ENCODE measurements at regions not wholly inside any gene's neighbourhood (a gene's known extent, or its start where the extent isn't known, plus 50 kb on each side); places are given as distances from the start of the nearest gene placed in this dataset.

DNA sequence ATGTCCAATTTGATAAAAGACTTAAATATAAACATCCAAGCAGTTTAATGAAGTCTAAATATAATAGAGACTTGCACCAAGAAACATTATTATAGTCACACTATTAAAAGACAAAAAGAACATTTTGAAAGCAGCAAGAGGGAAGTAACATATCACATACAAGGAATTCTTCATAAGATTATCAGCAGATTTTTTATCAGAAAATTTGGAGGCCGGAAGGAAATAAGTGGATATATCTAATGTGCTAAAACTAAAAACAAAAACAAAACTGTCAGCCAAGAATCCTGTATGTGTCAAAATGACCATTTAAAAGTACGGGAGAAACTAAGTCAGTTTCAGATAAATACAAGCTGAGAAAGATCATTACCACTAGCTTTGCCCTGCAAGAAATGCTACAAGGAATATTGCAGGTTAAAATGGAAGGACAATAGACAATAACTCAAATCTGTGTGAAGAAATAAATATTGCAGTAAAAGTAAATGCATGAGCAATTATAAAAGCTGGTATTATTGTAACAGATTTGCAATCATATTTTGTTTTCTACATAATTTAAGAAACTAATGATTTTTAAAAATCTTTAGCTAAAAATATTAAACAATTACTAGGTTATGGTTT is 1665.9 kb upstream of the PCDH20 start:
- Histone ChIP-seq H3K4me3 (replicated peaks in 1 of 3) (no peak overlapping the region), H3K4me1 (no peaks in the 10 kb centered on the region), H3K27ac (no peak overlapping the region), H3K9me3 (no peaks in the 10 kb centered on the region), H3K27me3 (no peaks in the 10 kb centered on the region), H3K36me3 (no peaks in the 10 kb centered on the region)
- TF ChIP-seq POLR2A (IDR thresholded peaks at IDR 0.05), result no peak
- TF ChIP-seq, protein P1, sequence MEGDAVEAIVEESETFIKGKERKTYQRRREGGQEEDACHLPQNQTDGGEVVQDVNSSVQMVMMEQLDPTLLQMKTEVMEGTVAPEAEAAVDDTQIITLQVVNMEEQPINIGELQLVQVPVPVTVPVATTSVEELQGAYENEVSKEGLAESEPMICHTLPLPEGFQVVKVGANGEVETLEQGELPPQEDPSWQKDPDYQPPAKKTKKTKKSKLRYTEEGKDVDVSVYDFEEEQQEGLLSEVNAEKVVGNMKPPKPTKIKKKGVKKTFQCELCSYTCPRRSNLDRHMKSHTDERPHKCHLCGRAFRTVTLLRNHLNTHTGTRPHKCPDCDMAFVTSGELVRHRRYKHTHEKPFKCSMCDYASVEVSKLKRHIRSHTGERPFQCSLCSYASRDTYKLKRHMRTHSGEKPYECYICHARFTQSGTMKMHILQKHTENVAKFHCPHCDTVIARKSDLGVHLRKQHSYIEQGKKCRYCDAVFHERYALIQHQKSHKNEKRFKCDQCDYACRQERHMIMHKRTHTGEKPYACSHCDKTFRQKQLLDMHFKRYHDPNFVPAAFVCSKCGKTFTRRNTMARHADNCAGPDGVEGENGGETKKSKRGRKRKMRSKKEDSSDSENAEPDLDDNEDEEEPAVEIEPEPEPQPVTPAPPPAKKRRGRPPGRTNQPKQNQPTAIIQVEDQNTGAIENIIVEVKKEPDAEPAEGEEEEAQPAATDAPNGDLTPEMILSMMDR (IDR thresholded peaks at IDR 0.05), result no peak
- no peak for DNase-seq
- 92 to 94% methylated on average over 2 of the region's 2 CpGs for WGBS, 2 donors
- intact Hi-C loops (cut with DNase I), result no loop called here

DNA sequence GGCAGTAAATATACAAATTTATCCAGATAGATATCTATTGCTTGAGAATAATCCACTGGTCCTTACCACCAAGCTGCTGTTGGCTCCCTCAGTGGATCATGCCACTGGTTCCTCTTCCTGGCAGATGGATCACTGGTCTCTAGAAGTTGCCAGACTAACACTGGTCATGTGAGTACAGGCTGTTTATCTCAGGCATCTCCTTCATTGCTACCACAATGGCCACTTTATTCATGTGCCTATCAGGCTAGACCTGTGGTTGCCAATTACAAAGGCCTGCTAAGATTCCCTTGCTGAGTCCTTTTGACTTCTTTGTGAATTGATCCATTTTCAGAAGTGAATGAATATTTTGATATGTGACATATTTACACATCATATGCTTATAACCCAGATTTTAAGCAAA is 1659.5 kb upstream of the PCDH20 start:
- TF ChIP-seq, protein P1 (IDR thresholded peaks at IDR 0.05), result no peak
- no peak for TF ChIP-seq POLR2A (IDR thresholded peaks at IDR 0.05)
- no peaks in the 10 kb centered on the region for H3K36me3 ChIP-seq
- H3K27ac ChIP-seq, result no peak overlapping the region
- no peaks in the 10 kb centered on the region for H3K27me3 ChIP-seq
- H3K9me3 ChIP-seq, result no peaks in the 10 kb centered on the region
- intact Hi-C loops (cut with DNase I), result no loop called here
- no peak overlapping the region for H3K4me3 ChIP-seq (replicated peaks in 1 of 3)
- H3K4me1 ChIP-seq, result no peaks in the 10 kb centered on the region
- DNase-seq, result no peak

DNA sequence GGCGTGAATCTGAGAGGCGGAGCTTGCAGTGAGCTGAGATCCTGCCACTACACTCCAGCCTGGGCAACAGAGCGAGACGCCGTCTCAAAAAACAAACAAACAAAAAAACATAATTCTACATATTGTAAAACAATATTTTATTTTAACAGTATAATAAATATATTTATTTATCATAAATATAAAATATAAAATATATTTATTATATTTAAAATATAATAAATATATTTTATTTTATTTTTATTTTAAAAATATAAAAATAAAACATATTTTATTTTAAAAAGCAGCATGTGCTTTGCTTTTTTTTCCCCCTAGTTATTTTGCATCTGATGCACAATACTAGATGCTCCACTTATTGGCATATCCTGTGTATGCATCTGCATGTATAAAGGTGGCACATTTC is 1634.6 kb upstream of the PCDH20 start:
- Histone ChIP-seq H3K4me1 (no peaks in the 10 kb centered on the region), H3K27ac (no peak overlapping the region), H3K36me3 (no peaks in the 10 kb centered on the region), H3K9me3 (no peaks in the 10 kb centered on the region), H3K27me3 (no peaks in the 10 kb centered on the region), H3K4me3 (replicated peaks in 1 of 3) (no peak overlapping the region)
- intact Hi-C loops (cut with DNase I), result no loop called here
- no peak for TF ChIP-seq POLR2A (IDR thresholded peaks at IDR 0.05)
- TF ChIP-seq, protein P1 (IDR thresholded peaks at IDR 0.05), result no peak
- DNase-seq, result no peak
- WGBS, 2 donors, result 97 to 98% methylated on average over 5 of the region's 5 CpGs

DNA sequence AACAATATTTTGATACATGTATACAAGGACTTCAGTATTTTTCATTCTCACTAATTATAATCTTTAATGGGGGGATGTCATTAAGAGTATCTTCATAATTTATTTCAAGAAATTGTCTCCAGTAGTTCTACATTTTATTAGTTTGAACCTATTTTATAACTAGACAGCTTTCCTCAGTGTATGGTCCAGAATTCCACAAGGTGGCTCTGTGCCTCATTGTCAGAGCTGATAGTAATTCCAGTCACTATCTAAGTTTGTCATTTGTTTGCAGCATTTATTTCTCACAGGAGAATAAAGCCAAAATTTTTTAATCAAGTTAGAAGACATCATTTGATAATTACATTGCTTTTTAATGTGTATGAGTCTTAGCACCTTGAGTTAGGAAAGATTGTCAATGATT is 1633.0 kb upstream of the PCDH20 start:
- no peak for DNase-seq
- H3K36me3 ChIP-seq, result no peaks in the 10 kb centered on the region
- no peaks in the 10 kb centered on the region for H3K4me1 ChIP-seq
- intact Hi-C loops (cut with DNase I), result no loop called here
- TF ChIP-seq POLR2A (IDR thresholded peaks at IDR 0.05), result no peak
- TF ChIP-seq, protein P1 (IDR thresholded peaks at IDR 0.05), result no peak
- no peak overlapping the region for H3K27ac ChIP-seq
- no peaks in the 10 kb centered on the region for H3K27me3 ChIP-seq
- H3K9me3 ChIP-seq, result no peaks in the 10 kb centered on the region
- H3K4me3 ChIP-seq (replicated peaks in 1 of 3), result no peak overlapping the region

DNA sequence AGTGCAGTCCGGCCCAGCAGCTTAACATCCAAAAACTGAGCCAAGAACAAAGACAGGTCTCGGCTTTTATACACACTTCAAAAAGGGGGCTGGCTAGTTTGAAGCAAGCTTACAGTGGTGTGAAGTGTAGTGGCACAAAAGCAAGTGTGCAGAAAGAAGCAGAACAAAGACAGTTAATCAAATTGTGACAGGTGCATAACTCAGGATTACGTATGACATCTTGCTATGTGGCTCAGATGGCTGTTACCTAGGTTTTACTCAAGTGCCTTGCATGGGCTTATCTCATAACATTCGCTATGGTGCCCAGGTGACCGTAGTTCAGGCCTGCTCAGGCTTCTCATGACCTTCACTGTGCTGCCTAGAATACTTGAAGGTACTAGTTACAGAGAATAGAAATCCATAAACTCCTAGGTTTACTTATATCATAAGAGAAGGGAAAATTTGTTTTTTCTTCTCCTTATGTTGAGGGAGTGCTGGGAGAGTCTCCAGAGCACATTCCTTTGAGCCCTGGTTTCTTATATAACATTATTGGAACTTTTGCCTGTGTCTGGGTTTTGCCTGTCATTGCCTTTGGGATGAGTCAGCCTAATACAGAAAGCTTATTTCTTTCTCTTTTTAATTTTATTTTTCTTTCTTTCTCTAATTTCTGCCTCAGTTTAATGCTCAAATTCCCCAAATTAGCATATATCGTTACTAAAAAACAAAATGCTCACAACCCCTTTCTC is 1629.1 kb upstream of the PCDH20 start:
- H3K36me3 ChIP-seq, result no peaks in the 10 kb centered on the region
- no peak overlapping the region for H3K4me3 ChIP-seq (replicated peaks in 1 of 3)
- 58 to 66% methylated on average over 6 of the region's 6 CpGs for WGBS, 2 donors
- intact Hi-C loops (cut with DNase I), result no loop called here
- H3K27ac ChIP-seq, result no peak overlapping the region
- no peaks in the 10 kb centered on the region for H3K4me1 ChIP-seq
- TF ChIP-seq POLR2A (IDR thresholded peaks at IDR 0.05), result no peak
- TF ChIP-seq, protein P1 (IDR thresholded peaks at IDR 0.05), result no peak
- no peak for DNase-seq
- H3K27me3 ChIP-seq, result no peaks in the 10 kb centered on the region
- no peaks in the 10 kb centered on the region for H3K9me3 ChIP-seq
